SHP77 treated with DMSO at 0.1 percent for 48 hours (cell line): ENCODE measurements at regions not wholly inside any gene's neighbourhood (a gene's known extent, or its start where the extent isn't known, plus 50 kb on each side); places are given as distances from the start of the nearest gene placed in this dataset.
"Not testable (repeated sequence)": the region's sequence is repeated elsewhere in the genome, so short reads cannot be mapped to it uniquely, and the experiment has no call there.

Experiments
- DNase-seq: peaks from one replicate; lab custom pipeline; 2025; lab: John Stamatoyannopoulos, UW

GRCh38 chr5:62778316-62779009 is 199.8 kb downstream of the LRRC70 start:
- DNase-seq = no peak

- not testable (repeated sequence) for DNase-seq
Measured at GRCh38 chr5:62777081-62777480, 198.5 kb downstream of the LRRC70 start.

- not testable (repeated sequence) for DNase-seq
Measured at GRCh38 chr5:62776592-62776991, 198.0 kb downstream of the LRRC70 start.

- DNase-seq = no peak
Measured at GRCh38 chr5:62773460-62773859, 194.8 kb downstream of the LRRC70 start.

GRCh38 chr5:62771341-62771740 is 192.7 kb downstream of the LRRC70 start:
- DNase-seq = no peak

- DNase-seq = no peak
Measured at GRCh38 chr5:62767650-62768049, 189.0 kb downstream of the LRRC70 start.

- no peak for DNase-seq
Measured at GRCh38 chr5:62767077-62767476, 188.5 kb downstream of the LRRC70 start.

GRCh38 chr5:62762503-62762902 is 183.9 kb downstream of the LRRC70 start:
- no peak for DNase-seq

GRCh38 chr5:62757686-62758085 is 179.1 kb downstream of the LRRC70 start:
- not testable (repeated sequence) for DNase-seq

GRCh38 chr5:62752998-62753367 is 174.4 kb downstream of the LRRC70 start:
- not testable (repeated sequence) for DNase-seq

- DNase-seq = not testable (repeated sequence)
Measured at GRCh38 chr5:62752056-62752997, 173.7 kb downstream of the LRRC70 start.

GRCh38 chr5:62742207-62742606 is 163.6 kb downstream of the LRRC70 start:
- DNase-seq = no peak

- DNase-seq = no peak
Measured at GRCh38 chr5:62741761-62742160, 163.1 kb downstream of the LRRC70 start.

GRCh38 chr5:62737766-62738165 is 159.1 kb downstream of the LRRC70 start:
- no peak for DNase-seq

- DNase-seq = no peak
Measured at GRCh38 chr5:62732677-62733121, 154.1 kb downstream of the LRRC70 start.

- no peak for DNase-seq
Measured at GRCh38 chr5:62731022-62731421, 152.4 kb downstream of the LRRC70 start.

- no peak for DNase-seq
Measured at GRCh38 chr5:62729675-62730074, 151.1 kb downstream of the LRRC70 start.

GRCh38 chr5:62727861-62728260 is 149.2 kb downstream of the LRRC70 start:
- DNase-seq = no peak

- DNase-seq = no peak
Measured at GRCh38 chr5:62727184-62727583, 148.6 kb downstream of the LRRC70 start.

- no peak for DNase-seq
Measured at GRCh38 chr5:62722360-62722759, 143.7 kb downstream of the LRRC70 start.

GRCh38 chr5:62720031-62720441 is 141.4 kb downstream of the LRRC70 start:
- peak; percentile 17 for DNase-seq

GRCh38 chr5:62719061-62719720 is 140.6 kb downstream of the LRRC70 start:
- no peak for DNase-seq

- DNase-seq = no peak
Measured at GRCh38 chr5:62718324-62718723, 139.7 kb downstream of the LRRC70 start.
